Brain microvascular endothelial cell (primary cell): ENCODE measurements at regions not wholly inside any gene's neighbourhood (a gene's known extent, or its start where the extent isn't known, plus 50 kb on each side); places are given as distances from the start of the nearest gene placed in this dataset.

Experiments
- DNase-seq: peaks from one replicate; pipeline ENCODE4 v3.0.0-alpha.2; 2020
- H3K27ac ChIP-seq: fragments of 250-450 bp; sonication (Bioruptor Pico); 2 replicates; pipeline ENCODE4 v1.5.1; 2020; ENCODE audit warnings: mild to moderate bottlenecking, moderate library complexity
- H3K27me3 ChIP-seq: fragments of 250-450 bp; sonication (Bioruptor Pico); replicated peaks from 2 replicates; pipeline ENCODE4 v1.5.1; 2020; ENCODE audit warnings: mild to moderate bottlenecking
- H3K36me3 ChIP-seq: fragments of 250-450 bp; sonication (Bioruptor Pico); replicated peaks from 2 replicates; pipeline ENCODE4 v1.5.1; 2020; ENCODE audit warnings: mild to moderate bottlenecking
- H3K4me3 ChIP-seq: 2 replicates; pipeline ENCODE4 v1.5.1; 2011; ENCODE audit warnings: low read depth, mild to moderate bottlenecking, control low read depth, low read length, moderate library complexity
- CTCF ChIP-seq: IDR thresholded peaks from 2 replicates; pipeline ENCODE4 v1.5.1; 2011; ENCODE audit warnings: low read depth, mild to moderate bottlenecking, moderate library complexity, low read length, control low read depth, inconsistent platforms; ENCODE audit errors: missing control alignments
- in situ Hi-C: cut with HindIII; loops from 2 replicates; pipeline ENCODE4 v1.10.0; 2017; ENCODE audit warnings: low sequenced_read_pairs, low pct_ligation_motif_present

GRCh38 chr22:23503142-23503541 is 76.9 kb downstream of the IGLL1 start:
- no peak for TF ChIP-seq CTCF
- no peak overlapping the region for H3K27ac ChIP-seq
- no peak for DNase-seq
- H3K27me3 ChIP-seq = no peaks in the 10 kb centered on the region
- H3K36me3 ChIP-seq = no peaks in the 10 kb centered on the region
- H3K4me3 ChIP-seq = no peak overlapping the region
- in situ Hi-C loops = no loop called here

GRCh38 chr22:23501708-23502107 is 78.4 kb downstream of the IGLL1 start:
- no peak for TF ChIP-seq CTCF
- H3K27ac ChIP-seq = no peak overlapping the region

GRCh38 chr22:23501261-23501619 is 78.8 kb downstream of the IGLL1 start:
- H3K4me3 ChIP-seq = no peak overlapping the region
- H3K36me3 ChIP-seq = no peaks in the 10 kb centered on the region
- no peaks in the 10 kb centered on the region for H3K27me3 ChIP-seq
- in situ Hi-C loops = no loop called here
- H3K27ac ChIP-seq = no peak overlapping the region
- TF ChIP-seq CTCF = no peak
- DNase-seq = no peak

More at GRCh38 chr22:23501708-23502107, 78.4 kb downstream of the IGLL1 start:
- no peaks in the 10 kb centered on the region for H3K27me3 ChIP-seq
- no peak for DNase-seq
- no peak overlapping the region for H3K4me3 ChIP-seq
- in situ Hi-C loops = no loop called here
- no peaks in the 10 kb centered on the region for H3K36me3 ChIP-seq

- H3K36me3 ChIP-seq = no peaks in the 10 kb centered on the region
- H3K4me3 ChIP-seq = no peak overlapping the region
- in situ Hi-C loops = no loop called here
- no peak for DNase-seq
- no peak overlapping the region for H3K27ac ChIP-seq
- TF ChIP-seq CTCF = no peak
- H3K27me3 ChIP-seq = no peaks in the 10 kb centered on the region
These were observed 79.4 kb downstream of the IGLL1 start for GRCh38 chr22:23500508-23501260.

- no peak for TF ChIP-seq CTCF
- Histone ChIP-seq H3K27me3 (no peaks in the 10 kb centered on the region), H3K4me3 (no peak overlapping the region), H3K27ac (no peak overlapping the region), H3K36me3 (no peaks in the 10 kb centered on the region)
- in situ Hi-C loops = no loop called here
- no peak for DNase-seq
These were observed 80.1 kb downstream of the IGLL1 start for GRCh38 chr22:23499845-23500500.
